ENCODE measurements at regions not wholly inside any gene's neighbourhood (a gene's known extent, or its start where the extent isn't known, plus 50 kb on each side); places are given as distances from the start of the nearest gene placed in this dataset.

DNA sequence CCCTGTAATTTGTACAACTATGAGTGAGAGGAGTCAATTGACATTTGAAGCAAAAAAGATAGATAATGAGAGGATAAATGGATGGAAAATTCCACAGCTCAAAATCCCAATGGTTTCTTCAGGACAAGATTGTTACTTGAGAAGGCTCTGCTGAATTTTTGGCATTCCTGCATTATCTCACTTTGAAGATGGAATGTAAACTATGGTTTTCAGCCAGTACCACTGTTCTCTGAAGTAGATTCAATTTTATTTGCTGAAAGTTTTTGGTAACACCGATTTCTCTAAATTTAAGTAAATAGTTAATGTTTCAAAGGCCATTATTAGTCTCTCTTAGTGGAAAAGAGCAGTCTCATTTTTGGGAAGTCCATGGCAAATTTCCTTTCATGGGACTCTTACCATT is 121.9 kb upstream of the SLC38A2 start:
- H3K36me3 ChIP-seq = no peaks in the 10 kb centered on the region
- H3K27me3 ChIP-seq = no peaks in the 10 kb centered on the region
- peak overlapping the region in 3 of 4 donors; percentile 48 to 61 (median 50) for H3K27ac ChIP-seq
- DNase-seq (no peak), ATAC-seq (ENCODE audit: low FRiP score in 2 of 2) (peak in 1 of 2 donors; percentile 62)
- WGBS, 2 donors = 18 to 26% methylated on average over 1 of the region's 1 CpG
- H3K4me1 ChIP-seq = peaks cover 13 to 39% (median 19%) of the 10 kb centered on the region in 4 donors
- TF ChIP-seq POLR2A (IDR thresholded peaks at IDR 0.05) = no peak
- peak in 1 of 4 donors; percentile 28 for TF ChIP-seq EP300 (IDR thresholded peaks at IDR 0.05)
- H3K9me3 ChIP-seq = no peaks in the 10 kb centered on the region
- no peak overlapping the region for H3K4me3 ChIP-seq

DNA sequence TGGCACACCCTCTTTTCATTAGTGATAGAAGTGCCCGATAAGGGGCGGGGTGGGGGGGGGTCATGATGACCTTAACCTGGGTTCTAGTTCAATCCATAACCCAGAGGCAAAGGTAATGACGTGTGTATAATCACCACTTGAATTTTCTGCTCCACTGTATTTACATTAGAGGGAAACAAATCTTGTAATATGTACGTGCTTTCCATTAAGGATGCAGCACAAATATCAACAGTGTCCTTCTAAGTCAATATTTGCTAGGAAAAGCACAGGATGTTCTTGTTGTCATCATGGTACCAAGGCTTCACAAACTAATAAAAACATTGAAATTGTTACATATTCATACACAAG is 121.2 kb upstream of the SLC38A2 start:
- WGBS, 2 donors = 55 to 64% methylated on average over 4 of the region's 4 CpGs

DNA sequence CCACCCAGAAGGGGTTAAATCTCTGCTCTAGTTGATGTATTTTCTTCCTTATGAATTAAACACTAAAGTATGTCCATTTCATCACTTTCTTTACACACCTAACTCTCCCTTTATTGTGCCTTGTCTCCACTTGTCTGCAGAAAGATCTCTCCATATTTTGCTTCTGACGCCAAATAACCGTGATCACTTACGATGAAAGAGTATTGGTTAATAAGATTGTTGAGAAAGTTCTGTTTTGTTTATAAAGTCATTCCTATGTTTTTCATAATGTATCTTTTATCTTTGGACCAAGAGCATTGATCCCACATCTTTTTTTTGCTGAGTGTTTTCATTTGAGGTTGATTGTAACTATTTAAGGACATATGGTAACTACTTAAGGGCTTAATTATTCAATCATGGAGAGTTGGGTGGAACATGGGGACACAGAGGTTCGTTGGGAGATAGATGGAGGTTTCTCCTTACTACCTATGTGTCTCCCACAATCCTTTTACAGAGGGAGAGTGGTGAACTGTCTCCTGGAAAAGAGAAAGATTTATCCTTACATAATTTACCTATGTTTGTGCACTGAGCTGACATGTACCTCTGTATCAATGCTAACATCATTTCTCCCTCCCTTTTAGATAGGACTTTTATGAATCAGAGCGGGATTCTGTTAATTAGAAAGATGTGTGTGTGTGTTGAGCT is 120.7 kb upstream of the SLC38A2 start:
- DNase-seq (no peak), ATAC-seq (ENCODE audit: low FRiP score in 2 of 2) (no peak)
- H3K27ac ChIP-seq = peak overlapping the region; percentile 47 to 61 (median 49)
- H3K4me1 ChIP-seq = peaks cover 13 to 39% (median 19%) of the 10 kb centered on the region in 4 donors
- no peaks in the 10 kb centered on the region for H3K9me3 ChIP-seq
- H3K27me3 ChIP-seq = no peaks in the 10 kb centered on the region
- TF ChIP-seq POLR2AphosphoS5 (IDR thresholded peaks at IDR 0.05) = no peak
- TF ChIP-seq EP300 (IDR thresholded peaks at IDR 0.05) = no peak
- TF ChIP-seq, protein P1, sequence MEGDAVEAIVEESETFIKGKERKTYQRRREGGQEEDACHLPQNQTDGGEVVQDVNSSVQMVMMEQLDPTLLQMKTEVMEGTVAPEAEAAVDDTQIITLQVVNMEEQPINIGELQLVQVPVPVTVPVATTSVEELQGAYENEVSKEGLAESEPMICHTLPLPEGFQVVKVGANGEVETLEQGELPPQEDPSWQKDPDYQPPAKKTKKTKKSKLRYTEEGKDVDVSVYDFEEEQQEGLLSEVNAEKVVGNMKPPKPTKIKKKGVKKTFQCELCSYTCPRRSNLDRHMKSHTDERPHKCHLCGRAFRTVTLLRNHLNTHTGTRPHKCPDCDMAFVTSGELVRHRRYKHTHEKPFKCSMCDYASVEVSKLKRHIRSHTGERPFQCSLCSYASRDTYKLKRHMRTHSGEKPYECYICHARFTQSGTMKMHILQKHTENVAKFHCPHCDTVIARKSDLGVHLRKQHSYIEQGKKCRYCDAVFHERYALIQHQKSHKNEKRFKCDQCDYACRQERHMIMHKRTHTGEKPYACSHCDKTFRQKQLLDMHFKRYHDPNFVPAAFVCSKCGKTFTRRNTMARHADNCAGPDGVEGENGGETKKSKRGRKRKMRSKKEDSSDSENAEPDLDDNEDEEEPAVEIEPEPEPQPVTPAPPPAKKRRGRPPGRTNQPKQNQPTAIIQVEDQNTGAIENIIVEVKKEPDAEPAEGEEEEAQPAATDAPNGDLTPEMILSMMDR (IDR thresholded peaks at IDR 0.05) = no peak
- TF ChIP-seq POLR2A (IDR thresholded peaks at IDR 0.05) = no peak
- H3K36me3 ChIP-seq = no peaks in the 10 kb centered on the region
- H3K4me3 ChIP-seq = no peak overlapping the region
- WGBS, 2 donors = 76 to 81% methylated on average over 5 of the region's 5 CpGs

More for the DNA sequence above, 121.2 kb upstream of the SLC38A2 start:
- no peak overlapping the region for H3K4me3 ChIP-seq
- peak overlapping the region; percentile 47 to 61 (median 49) for H3K27ac ChIP-seq
- ATAC-seq (ENCODE audit: low FRiP score in 2 of 2) (no peak), DNase-seq (no peak)
- no peaks in the 10 kb centered on the region for H3K36me3 ChIP-seq
- peaks cover 13 to 39% (median 19%) of the 10 kb centered on the region in 4 donors for H3K4me1 ChIP-seq
- H3K27me3 ChIP-seq = no peaks in the 10 kb centered on the region
- TF ChIP-seq POLR2AphosphoS5 (IDR thresholded peaks at IDR 0.05) (no peak), EP300 (IDR thresholded peaks at IDR 0.05) (peak in 2 of 4 donors; percentile 44 to 80)
- H3K9me3 ChIP-seq = no peaks in the 10 kb centered on the region

DNA sequence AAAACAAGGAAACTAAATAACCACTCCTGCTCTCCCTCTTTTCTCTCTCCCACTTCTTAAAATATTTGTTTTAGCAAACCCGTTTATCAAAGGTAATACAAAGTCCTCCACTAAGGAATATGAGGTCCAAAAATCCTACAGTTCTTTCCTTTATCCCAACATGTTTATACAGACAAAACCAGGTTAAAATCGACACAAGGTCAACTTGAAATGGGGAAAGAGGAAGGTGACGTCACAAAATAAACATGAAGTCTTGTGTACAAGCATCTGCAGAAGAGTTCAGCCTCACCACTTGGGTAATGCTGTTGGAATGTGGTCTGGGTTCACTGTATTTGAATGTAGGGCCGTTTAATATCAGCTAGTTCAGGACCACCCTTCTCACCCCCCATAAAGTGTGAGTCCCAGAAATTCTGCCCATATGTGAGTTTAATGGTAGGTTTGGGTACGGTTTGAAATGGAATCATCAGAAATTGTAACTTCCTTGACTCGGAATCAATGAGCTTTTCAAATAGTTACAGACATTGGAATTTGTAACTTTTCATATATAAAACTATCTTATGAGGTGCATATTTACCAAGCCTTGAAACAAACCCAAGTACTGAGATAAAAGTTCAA is 120.0 kb upstream of the SLC38A2 start:
- DNase-seq (no peak), ATAC-seq (ENCODE audit: low FRiP score in 2 of 2) (peak; percentile 55 to 65)
- Histone ChIP-seq H3K36me3 (no peaks in the 10 kb centered on the region), H3K4me3 (no peak overlapping the region), H3K9me3 (no peaks in the 10 kb centered on the region), H3K27me3 (no peaks in the 10 kb centered on the region), H3K4me1 (peaks cover 13 to 39% (median 19%) of the 10 kb centered on the region in 4 donors), H3K27ac (peak overlapping the region; percentile 34 to 61 (median 46))
- no peak for TF ChIP-seq POLR2AphosphoS5 (IDR thresholded peaks at IDR 0.05)
- TF ChIP-seq EP300 (IDR thresholded peaks at IDR 0.05) = peak in 1 of 4 donors; percentile 12
- 53 to 57% methylated on average over 6 of the region's 6 CpGs for WGBS, 2 donors

DNA sequence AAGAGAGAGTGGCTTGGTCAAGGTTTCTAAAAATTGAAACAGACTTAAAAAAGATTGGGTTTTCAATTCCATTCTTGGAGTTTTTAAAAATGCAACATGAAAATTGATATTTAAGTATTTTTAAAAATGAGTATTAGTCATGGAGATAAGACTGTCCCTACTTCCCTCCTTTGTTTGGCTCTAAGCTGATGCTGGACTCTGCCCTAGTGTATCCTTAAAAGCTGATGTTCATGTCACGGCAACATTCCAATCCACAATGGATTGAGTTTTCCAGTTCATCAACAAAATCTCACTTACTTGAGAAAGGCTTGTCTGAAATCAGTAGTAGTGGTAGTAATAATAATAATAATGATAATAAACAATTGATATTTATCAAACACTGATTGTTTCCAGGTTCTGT is 119.0 kb upstream of the SLC38A2 start:
- WGBS, 2 donors = 71 to 75% methylated on average over 1 of the region's 1 CpG
- no peaks in the 10 kb centered on the region for H3K9me3 ChIP-seq
- no peaks in the 10 kb centered on the region for H3K27me3 ChIP-seq
- peak overlapping the region in 3 of 4 donors; percentile 34 to 55 (median 47) for H3K27ac ChIP-seq
- DNase-seq = no peak
- H3K4me3 ChIP-seq = no peak overlapping the region
- ATAC-seq (ENCODE audit: low FRiP score in 2 of 2) = peak in 1 of 2 donors; percentile 32
- H3K36me3 ChIP-seq = no peaks in the 10 kb centered on the region
- H3K4me1 ChIP-seq = peaks cover 13 to 39% (median 22%) of the 10 kb centered on the region in 4 donors
- TF ChIP-seq POLR2A (IDR thresholded peaks at IDR 0.05) = no peak
- no peak for TF ChIP-seq POLR2AphosphoS5 (IDR thresholded peaks at IDR 0.05)
- TF ChIP-seq EP300 (IDR thresholded peaks at IDR 0.05) = no peak
- TF ChIP-seq, protein P1 (IDR thresholded peaks at IDR 0.05) = no peak

DNA sequence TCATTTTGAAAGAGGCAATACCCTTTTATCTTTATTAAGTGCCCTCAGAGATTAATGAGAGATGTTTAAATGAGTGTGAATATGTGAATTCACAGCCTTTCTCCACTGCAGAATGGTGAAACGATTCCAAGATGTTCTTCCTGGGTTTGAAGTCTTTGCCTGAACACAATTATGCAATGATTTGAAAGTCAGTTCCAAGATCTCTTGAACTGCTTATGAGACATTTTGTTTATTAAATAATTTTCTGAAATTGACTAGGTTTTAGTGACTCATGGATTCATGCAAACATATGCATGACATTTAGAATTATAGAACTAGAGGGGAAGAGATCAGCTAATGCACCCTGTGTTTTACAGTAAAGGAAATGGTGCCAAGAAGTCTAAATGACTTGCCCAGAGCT is 118.1 kb upstream of the SLC38A2 start:
- H3K4me3 ChIP-seq = no peak overlapping the region
- H3K4me1 ChIP-seq = peaks cover 13 to 39% (median 22%) of the 10 kb centered on the region in 4 donors
- no peak for ATAC-seq (ENCODE audit: low FRiP score in 2 of 2)
- TF ChIP-seq POLR2AphosphoS5 (IDR thresholded peaks at IDR 0.05) = no peak
- no peak for TF ChIP-seq POLR2A (IDR thresholded peaks at IDR 0.05)
- TF ChIP-seq, protein P1 (IDR thresholded peaks at IDR 0.05) = no peak
- TF ChIP-seq EP300 (IDR thresholded peaks at IDR 0.05) = no peak
- no peaks in the 10 kb centered on the region for H3K36me3 ChIP-seq
- H3K27me3 ChIP-seq = no peaks in the 10 kb centered on the region
- WGBS, 2 donors = 26 to 59% methylated on average over 1 of the region's 1 CpG
- no peak overlapping the region for H3K27ac ChIP-seq
- H3K9me3 ChIP-seq = no peaks in the 10 kb centered on the region
- no peak for DNase-seq

All from upper lobe of left lung (tissue), 6 donors.